Naive thymus-derived CD4-positive, alpha-beta T cell (primary cell): ENCODE measurements at regions not wholly inside any gene's neighbourhood (a gene's known extent, or its start where the extent isn't known, plus 50 kb on each side); places are given as distances from the start of the nearest gene placed in this dataset.

ENCODE experiments used
- ATAC-seq: fragments of 150-1000 bp; cut with Tn5 transposase; 2 replicates; pipeline ENCODE4 v1.10.0; 2021; ENCODE audit warnings: mild to moderate bottlenecking, moderate library complexity
- CTCF ChIA-PET: fragments of 350-600 bp; sonication (Branson Sonifier 250); formaldehyde crosslinking; loops from one replicate; lab custom pipeline; 2021; ENCODE audit warnings: antibody characterized with exemption; lab: Charles Lee
- POLR2A ChIA-PET: fragments of 350-600 bp; sonication (Branson Sonifier 250); formaldehyde crosslinking; loops from one replicate; lab custom pipeline; 2021; ENCODE audit warnings: antibody characterized with exemption, inconsistent platforms; lab: Charles Lee
- DNase-seq, 9 donors: peaks; one replicate each; pipeline versions ENCODE4 v3.0.0 to v3.0.0-alpha.2; 2020 to 2022; ENCODE audit warnings: mixed read lengths in 1 of 9
- H3K27ac ChIP-seq: one replicate; pipeline ENCODE4 v1.7.0; 2013; ENCODE audit warnings: mild to moderate bottlenecking, low read depth, low read length, moderate library complexity
- H3K27me3 ChIP-seq, 2 donors: one replicate each; pipeline ENCODE4 v1.7.0; 2013; ENCODE audit warnings: low read length in 2 of 2, mild to moderate bottlenecking in 2 of 2, moderate library complexity in 2 of 2; ENCODE audit not compliant: control insufficient read depth in 2 of 2, insufficient read depth in 2 of 2
- H3K36me3 ChIP-seq, 3 experiments: 1 replicate in 2 of 3; 2 replicates in 1 of 3; pipeline ENCODE4 v1.7.0; 2013; ENCODE audit warnings: low read length in 3 of 3, mild to moderate bottlenecking in 3 of 3, moderate library complexity in 1 of 3; ENCODE audit not compliant: insufficient read depth in 3 of 3, control insufficient read depth in 2 of 3
- H3K4me1 ChIP-seq, 2 donors: one replicate each; pipeline ENCODE4 v1.7.0; 2013; ENCODE audit warnings: low read length in 2 of 2, mild to moderate bottlenecking in 2 of 2, moderate library complexity in 1 of 2; ENCODE audit not compliant: control insufficient read depth in 2 of 2, insufficient read depth in 2 of 2
- H3K4me3 ChIP-seq: 2 replicates; pipeline ENCODE4 v1.7.0; 2013; ENCODE audit warnings: mild to moderate bottlenecking, low read length
- H3K9me3 ChIP-seq, 3 experiments: 1 replicate in 2 of 3; 2 replicates in 1 of 3; pipeline ENCODE4 v1.7.0; 2013; ENCODE audit warnings: low read length in 3 of 3; ENCODE audit not compliant: control insufficient read depth in 2 of 3
- H3K27ac Mint-ChIP-seq, 9 donors: one replicate each; pipeline ENCODE4 v1.8.0; 2020 to 2022; ENCODE audit warnings: mixed read lengths in 9 of 9, mild to moderate bottlenecking in 8 of 9, moderate library complexity in 5 of 9, inconsistent platforms in 2 of 9
- H3K27me3 Mint-ChIP-seq, 5 donors: one replicate each; pipeline ENCODE4 v1.8.0; 2021 to 2022; ENCODE audit warnings: mixed read lengths in 5 of 5, mild to moderate bottlenecking in 1 of 5
- H3K36me3 Mint-ChIP-seq, 5 donors: one replicate each; pipeline ENCODE4 v1.8.0; 2020 to 2022; ENCODE audit warnings: mixed read lengths in 5 of 5, mild to moderate bottlenecking in 3 of 5, inconsistent platforms in 1 of 5
- H3K4me1 Mint-ChIP-seq, 7 donors: one replicate each; pipeline ENCODE4 v1.8.0; 2020 to 2022; ENCODE audit warnings: mixed read lengths in 7 of 7, mild to moderate bottlenecking in 3 of 7, inconsistent platforms in 1 of 7
- H3K4me3 Mint-ChIP-seq, 10 donors: one replicate each; pipeline ENCODE4 v1.8.0; 2020 to 2022; ENCODE audit warnings: mild to moderate bottlenecking in 10 of 10, mixed read lengths in 10 of 10, moderate library complexity in 6 of 10, inconsistent platforms in 2 of 10
- H3K9me3 Mint-ChIP-seq, 11 donors: one replicate each; pipeline ENCODE4 v1.8.0; 2020 to 2022; ENCODE audit warnings: mixed read lengths in 11 of 11, mild to moderate bottlenecking in 4 of 11, inconsistent platforms in 1 of 11, moderate library complexity in 1 of 11
- intact Hi-C, 2 donors: fragments of 100-400 bp; cut with micrococcal nuclease; formaldehyde crosslinking; loops; one replicate each; pipeline ENCODE4 v1.15.1; 2023

- Mint-ChIP-seq H3K36me3 (peaks cover 0 to 18% (median 15%) of the 10 kb centered on the region in 5 donors), H3K4me1 (peaks cover 0 to 2% (median 0%) of the 10 kb centered on the region in 7 donors), H3K4me3 (no peak overlapping the region), H3K27me3 (no peaks in the 10 kb centered on the region), H3K9me3 (peaks cover 0 to 2% (median 0%) of the 10 kb centered on the region in 11 donors), H3K27ac (no peak overlapping the region)
- DNase-seq (no peak), ATAC-seq (no peak)
- Histone ChIP-seq H3K4me3 (no peak overlapping the region), H3K27me3 (no peaks in the 10 kb centered on the region), H3K4me1 (no peaks in the 10 kb centered on the region), H3K36me3 (no peaks in the 10 kb centered on the region), H3K27ac (no peak overlapping the region), H3K9me3 (no peaks in the 10 kb centered on the region)
- CTCF ChIA-PET = interaction anchor here (0.6 kb wide), 1 partner anchor 283 kb away, joined by 3 read pairs; no protein-coding TSS in a partner anchor
- POLR2A ChIA-PET = no interaction called here
- intact Hi-C loops = no loop called here
Measured at GRCh38 chr7:33730958-33731357, 174.4 kb upstream of the BMPER start.

GRCh38 chr7:33731912-33732311 is 173.4 kb upstream of the BMPER start:
- Mint-ChIP-seq H3K4me1 (peaks cover 0 to 2% (median 0%) of the 10 kb centered on the region in 7 donors), H3K4me3 (no peak overlapping the region), H3K27ac (no peak overlapping the region), H3K27me3 (no peaks in the 10 kb centered on the region), H3K9me3 (peaks cover 0 to 2% (median 0%) of the 10 kb centered on the region in 11 donors), H3K36me3 (peaks cover 0 to 16% (median 13%) of the 10 kb centered on the region in 5 donors)
- Histone ChIP-seq H3K9me3 (no peaks in the 10 kb centered on the region), H3K36me3 (no peaks in the 10 kb centered on the region), H3K4me1 (no peaks in the 10 kb centered on the region), H3K27ac (no peak overlapping the region), H3K27me3 (no peaks in the 10 kb centered on the region), H3K4me3 (no peak overlapping the region)
- intact Hi-C loops = no loop called here
- DNase-seq (no peak), ATAC-seq (no peak)
- ChIA-PET POLR2A (no interaction called here), CTCF (no interaction called here)

- Mint-ChIP-seq H3K36me3 (peaks cover 0 to 16% (median 15%) of the 10 kb centered on the region in 5 donors), H3K27me3 (no peaks in the 10 kb centered on the region), H3K9me3 (peaks cover 0 to 3% (median 0%) of the 10 kb centered on the region in 11 donors), H3K27ac (no peak overlapping the region), H3K4me1 (peaks cover 0 to 2% (median 0%) of the 10 kb centered on the region in 7 donors), H3K4me3 (no peak overlapping the region)
- ChIA-PET CTCF (no interaction called here), POLR2A (no interaction called here)
- Histone ChIP-seq H3K27me3 (no peaks in the 10 kb centered on the region), H3K36me3 (no peaks in the 10 kb centered on the region), H3K4me3 (no peak overlapping the region), H3K9me3 (no peaks in the 10 kb centered on the region), H3K27ac (no peak overlapping the region), H3K4me1 (no peaks in the 10 kb centered on the region)
- intact Hi-C loops = no loop called here
- ATAC-seq (no peak), DNase-seq (no peak)
Measured at GRCh38 chr7:33732462-33732861, 172.9 kb upstream of the BMPER start.

- intact Hi-C loops = no loop called here
- Mint-ChIP-seq H3K4me1 (peaks cover 0 to 2% (median 0%) of the 10 kb centered on the region in 7 donors), H3K27me3 (no peaks in the 10 kb centered on the region), H3K4me3 (no peak overlapping the region), H3K27ac (no peak overlapping the region), H3K9me3 (peaks cover 0 to 7% (median 0%) of the 10 kb centered on the region in 11 donors), H3K36me3 (peaks cover 0 to 19% (median 12%) of the 10 kb centered on the region in 5 donors)
- no peak overlapping the region for H3K27ac ChIP-seq
- ATAC-seq (no peak), DNase-seq (no peak)
- H3K9me3 ChIP-seq = no peaks in the 10 kb centered on the region
- no peaks in the 10 kb centered on the region for H3K27me3 ChIP-seq
- H3K36me3 ChIP-seq = no peaks in the 10 kb centered on the region
- no peaks in the 10 kb centered on the region for H3K4me1 ChIP-seq
- H3K4me3 ChIP-seq = no peak overlapping the region
- CTCF ChIA-PET = no interaction called here
- POLR2A ChIA-PET = no interaction called here
Measured at GRCh38 chr7:33733870-33734650, 171.3 kb upstream of the BMPER start.

- H3K9me3 ChIP-seq = no peaks in the 10 kb centered on the region
- H3K4me1 ChIP-seq = no peaks in the 10 kb centered on the region
- ATAC-seq (no peak), DNase-seq (no peak)
- H3K27ac Mint-ChIP-seq = no peak overlapping the region
- intact Hi-C loops = no loop called here
- H3K27ac ChIP-seq = no peak overlapping the region
- peaks cover 0 to 7% (median 0%) of the 10 kb centered on the region in 11 donors for H3K9me3 Mint-ChIP-seq
- H3K27me3 Mint-ChIP-seq = no peaks in the 10 kb centered on the region
- POLR2A ChIA-PET = no interaction called here
- no peaks in the 10 kb centered on the region for H3K36me3 ChIP-seq
- no peak overlapping the region for H3K4me3 ChIP-seq
- no peaks in the 10 kb centered on the region for H3K4me1 Mint-ChIP-seq
- CTCF ChIA-PET = no interaction called here
- H3K27me3 ChIP-seq = no peaks in the 10 kb centered on the region
- no peak overlapping the region for H3K4me3 Mint-ChIP-seq
- peaks cover 0 to 13% (median 5%) of the 10 kb centered on the region in 5 donors for H3K36me3 Mint-ChIP-seq
Measured at GRCh38 chr7:33735403-33735802, 169.9 kb upstream of the BMPER start.

GRCh38 chr7:33736521-33737221 is 168.7 kb upstream of the BMPER start:
- intact Hi-C loops = no loop called here
- Mint-ChIP-seq H3K36me3 (peaks cover 0 to 13% (median 5%) of the 10 kb centered on the region in 5 donors), H3K4me3 (no peak overlapping the region), H3K4me1 (no peaks in the 10 kb centered on the region), H3K27me3 (no peaks in the 10 kb centered on the region), H3K9me3 (peaks cover 0 to 7% (median 0%) of the 10 kb centered on the region in 11 donors), H3K27ac (no peak overlapping the region)
- DNase-seq (no peak), ATAC-seq (no peak)
- Histone ChIP-seq H3K27ac (no peak overlapping the region), H3K36me3 (no peaks in the 10 kb centered on the region), H3K4me3 (no peak overlapping the region), H3K4me1 (no peaks in the 10 kb centered on the region), H3K27me3 (no peaks in the 10 kb centered on the region), H3K9me3 (no peaks in the 10 kb centered on the region)
- POLR2A ChIA-PET = no interaction called here
- CTCF ChIA-PET = no interaction called here
